ENCODE measurements at regions not wholly inside any gene's neighbourhood (a gene's known extent, or its start where the extent isn't known, plus 50 kb on each side); places are given as distances from the start of the nearest gene placed in this dataset.

GRCh38 chrX:131388293-131388692 is 99.2 kb upstream of the IGSF1 start:
- BruUV-seq (replicated peaks), result no TSS peak

DNA sequence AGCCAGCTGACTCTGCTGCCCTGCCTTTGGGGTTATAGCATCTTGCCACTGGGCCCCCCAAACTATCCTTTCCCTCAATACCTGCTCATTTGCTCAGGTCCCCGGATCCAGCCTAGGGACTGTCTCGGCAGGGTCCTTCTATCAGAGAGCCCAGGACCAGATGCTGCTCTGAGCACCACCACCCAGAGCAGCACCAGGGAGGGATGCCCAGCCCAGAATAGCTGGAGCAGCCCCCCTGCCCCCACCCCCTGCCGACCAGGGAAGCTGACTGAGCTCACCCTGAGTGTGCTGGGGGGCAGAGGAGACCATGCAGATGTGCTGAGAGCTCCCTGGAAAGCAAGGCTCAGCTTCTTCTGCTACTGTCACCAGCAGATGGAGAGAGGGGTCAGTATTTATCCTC is 103.6 kb upstream of the IGSF1 start:
- no peak overlapping the region for H3K4me3 Mint-ChIP-seq (ENCODE audit: unreplicated experiment)
- intact Hi-C loops (cut with micrococcal nuclease), result no loop called here
- ChIA-PET POLR2A (no interaction called here), CTCF (no interaction called here)
- peaks cover 7% of the 10 kb centered on the region for H3K9me3 Mint-ChIP-seq (ENCODE audit: unreplicated experiment)
- H3K27ac Mint-ChIP-seq (ENCODE audit: low read depth, unreplicated experiment), result no peak overlapping the region
- H3K27me3 Mint-ChIP-seq (ENCODE audit: insufficient read depth, unreplicated experiment), result peaks cover 43% of the 10 kb centered on the region
- DNase-seq (ENCODE audit: unreplicated experiment), result no peak
- no TSS peak for BruUV-seq (replicated peaks)
- TF ChIP-seq, protein P1, sequence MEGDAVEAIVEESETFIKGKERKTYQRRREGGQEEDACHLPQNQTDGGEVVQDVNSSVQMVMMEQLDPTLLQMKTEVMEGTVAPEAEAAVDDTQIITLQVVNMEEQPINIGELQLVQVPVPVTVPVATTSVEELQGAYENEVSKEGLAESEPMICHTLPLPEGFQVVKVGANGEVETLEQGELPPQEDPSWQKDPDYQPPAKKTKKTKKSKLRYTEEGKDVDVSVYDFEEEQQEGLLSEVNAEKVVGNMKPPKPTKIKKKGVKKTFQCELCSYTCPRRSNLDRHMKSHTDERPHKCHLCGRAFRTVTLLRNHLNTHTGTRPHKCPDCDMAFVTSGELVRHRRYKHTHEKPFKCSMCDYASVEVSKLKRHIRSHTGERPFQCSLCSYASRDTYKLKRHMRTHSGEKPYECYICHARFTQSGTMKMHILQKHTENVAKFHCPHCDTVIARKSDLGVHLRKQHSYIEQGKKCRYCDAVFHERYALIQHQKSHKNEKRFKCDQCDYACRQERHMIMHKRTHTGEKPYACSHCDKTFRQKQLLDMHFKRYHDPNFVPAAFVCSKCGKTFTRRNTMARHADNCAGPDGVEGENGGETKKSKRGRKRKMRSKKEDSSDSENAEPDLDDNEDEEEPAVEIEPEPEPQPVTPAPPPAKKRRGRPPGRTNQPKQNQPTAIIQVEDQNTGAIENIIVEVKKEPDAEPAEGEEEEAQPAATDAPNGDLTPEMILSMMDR (IDR thresholded peaks at IDR 0.05; ENCODE audit: unreplicated experiment), result no peak
- no peaks in the 10 kb centered on the region for H3K36me3 Mint-ChIP-seq (ENCODE audit: insufficient read depth, unreplicated experiment)
- H3K4me1 Mint-ChIP-seq (ENCODE audit: insufficient read depth, unreplicated experiment), result no peaks in the 10 kb centered on the region

More at GRCh38 chrX:131388293-131388692, 99.2 kb upstream of the IGSF1 start:
- Mint-ChIP-seq H3K4me3 (ENCODE audit: unreplicated experiment) (no peak overlapping the region), H3K36me3 (ENCODE audit: insufficient read depth, unreplicated experiment) (no peaks in the 10 kb centered on the region), H3K27me3 (ENCODE audit: insufficient read depth, unreplicated experiment) (peaks cover 25% of the 10 kb centered on the region), H3K9me3 (ENCODE audit: unreplicated experiment) (peaks cover 7% of the 10 kb centered on the region), H3K27ac (ENCODE audit: low read depth, unreplicated experiment) (no peak overlapping the region), H3K4me1 (ENCODE audit: insufficient read depth, unreplicated experiment) (no peaks in the 10 kb centered on the region)
- ChIA-PET CTCF (no interaction called here), POLR2A (no interaction called here)
- DNase-seq (ENCODE audit: unreplicated experiment), result no peak
- TF ChIP-seq, protein P1 (IDR thresholded peaks at IDR 0.05; ENCODE audit: unreplicated experiment), result no peak
- intact Hi-C loops (cut with micrococcal nuclease), result no loop called here

- TF ChIP-seq, protein P1 (IDR thresholded peaks at IDR 0.05; ENCODE audit: unreplicated experiment), result no peak
- intact Hi-C loops (cut with micrococcal nuclease), result no loop called here
- H3K27ac Mint-ChIP-seq (ENCODE audit: low read depth, unreplicated experiment), result no peak overlapping the region
- BruUV-seq (replicated peaks), result no TSS peak
- ChIA-PET CTCF (no interaction called here), POLR2A (no interaction called here)
- H3K9me3 Mint-ChIP-seq (ENCODE audit: unreplicated experiment), result peaks cover under 1% of the 10 kb centered on the region
- H3K36me3 Mint-ChIP-seq (ENCODE audit: insufficient read depth, unreplicated experiment), result no peaks in the 10 kb centered on the region
- peaks cover 51% of the 10 kb centered on the region for H3K27me3 Mint-ChIP-seq (ENCODE audit: insufficient read depth, unreplicated experiment)
- DNase-seq (ENCODE audit: unreplicated experiment), result no peak
- H3K4me1 Mint-ChIP-seq (ENCODE audit: insufficient read depth, unreplicated experiment), result no peaks in the 10 kb centered on the region
- no peak overlapping the region for H3K4me3 Mint-ChIP-seq (ENCODE audit: unreplicated experiment)
These were observed 104.3 kb upstream of the IGSF1 start for GRCh38 chrX:131393426-131393825.

DNA sequence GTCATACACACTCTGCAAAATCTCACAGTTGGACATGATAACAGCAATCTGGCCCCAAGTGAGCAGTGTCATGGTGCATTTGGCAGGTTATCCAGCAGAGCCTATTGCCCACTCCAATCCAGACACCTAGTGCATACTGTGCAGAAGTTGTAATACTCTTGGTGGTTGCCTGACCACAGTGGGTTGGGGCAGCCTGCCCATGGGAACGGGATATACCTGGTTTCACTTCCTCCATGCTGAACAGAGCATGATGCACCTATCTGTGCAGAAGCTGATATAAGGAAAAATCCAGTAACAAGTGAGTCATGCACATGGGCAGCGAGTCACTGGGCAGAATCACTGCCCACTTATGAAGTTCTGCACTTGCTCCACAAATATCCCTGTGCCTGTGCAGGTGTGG is 105.3 kb upstream of the IGSF1 start:
- H3K36me3 Mint-ChIP-seq (ENCODE audit: insufficient read depth, unreplicated experiment), result no peaks in the 10 kb centered on the region
- intact Hi-C loops (cut with micrococcal nuclease), result no loop called here
- H3K4me1 Mint-ChIP-seq (ENCODE audit: insufficient read depth, unreplicated experiment), result no peaks in the 10 kb centered on the region
- no peak overlapping the region for H3K27ac Mint-ChIP-seq (ENCODE audit: low read depth, unreplicated experiment)
- TF ChIP-seq, protein P1 (IDR thresholded peaks at IDR 0.05; ENCODE audit: unreplicated experiment), result no peak
- H3K4me3 Mint-ChIP-seq (ENCODE audit: unreplicated experiment), result no peak overlapping the region
- DNase-seq (ENCODE audit: unreplicated experiment), result peak; percentile 3
- POLR2A ChIA-PET, result no interaction called here
- no peaks in the 10 kb centered on the region for H3K9me3 Mint-ChIP-seq (ENCODE audit: unreplicated experiment)
- H3K27me3 Mint-ChIP-seq (ENCODE audit: insufficient read depth, unreplicated experiment), result peaks cover 60% of the 10 kb centered on the region
- CTCF ChIA-PET, result no interaction called here
- BruUV-seq (replicated peaks), result no TSS peak

Data from MCF 10A (cell line).